HEK293T (cell line): ENCODE measurements at regions not wholly inside any gene's neighbourhood (a gene's known extent, or its start where the extent isn't known, plus 50 kb on each side); places are given as distances from the start of the nearest gene placed in this dataset.

Source experiments
- ARNT ChIP-seq: fragments of 450-650 bp; IDR thresholded peaks from 2 replicates; pipeline ENCODE4 v1.6.1; 2017; ENCODE audit warnings: mild to moderate bottlenecking
- BHLHE40 ChIP-seq: fragments of 450-650 bp; IDR thresholded peaks from 2 replicates; pipeline ENCODE4 v1.6.1; 2016; ENCODE audit warnings: mild to moderate bottlenecking, moderate library complexity, borderline replicate concordance
- ELF4 ChIP-seq: fragments of 450-650 bp; IDR thresholded peaks from 2 replicates; pipeline ENCODE4 v1.6.1; 2017; ENCODE audit warnings: antibody characterized with exemption
- FOXA1 ChIP-seq: fragments of 450-650 bp; IDR thresholded peaks from 2 replicates; pipeline ENCODE4 v1.6.1; 2016; ENCODE audit warnings: mild to moderate bottlenecking
- FOXK2 ChIP-seq: fragments of 450-650 bp; IDR thresholded peaks from 2 replicates; pipeline ENCODE4 v1.6.1; 2016; ENCODE audit warnings: mild to moderate bottlenecking
- FOXM1 ChIP-seq: fragments of 450-650 bp; IDR thresholded peaks from 2 replicates; pipeline ENCODE4 v1.6.1; 2017; ENCODE audit warnings: mild to moderate bottlenecking, borderline replicate concordance
- NFRKB ChIP-seq: fragments of 450-650 bp; IDR thresholded peaks from 2 replicates; pipeline ENCODE4 v1.6.1; 2016; ENCODE audit warnings: mild to moderate bottlenecking, moderate library complexity
- SP1 ChIP-seq: fragments of 450-650 bp; IDR thresholded peaks from 2 replicates; pipeline ENCODE4 v1.6.1; 2017
- SUZ12 ChIP-seq: fragments of 450-650 bp; IDR thresholded peaks from 2 replicates; pipeline ENCODE4 v1.6.1; 2016; ENCODE audit warnings: mild to moderate bottlenecking
- TARDBP ChIP-seq: fragments of 450-650 bp; IDR thresholded peaks from 2 replicates; pipeline ENCODE4 v1.6.1; 2016

DNA sequence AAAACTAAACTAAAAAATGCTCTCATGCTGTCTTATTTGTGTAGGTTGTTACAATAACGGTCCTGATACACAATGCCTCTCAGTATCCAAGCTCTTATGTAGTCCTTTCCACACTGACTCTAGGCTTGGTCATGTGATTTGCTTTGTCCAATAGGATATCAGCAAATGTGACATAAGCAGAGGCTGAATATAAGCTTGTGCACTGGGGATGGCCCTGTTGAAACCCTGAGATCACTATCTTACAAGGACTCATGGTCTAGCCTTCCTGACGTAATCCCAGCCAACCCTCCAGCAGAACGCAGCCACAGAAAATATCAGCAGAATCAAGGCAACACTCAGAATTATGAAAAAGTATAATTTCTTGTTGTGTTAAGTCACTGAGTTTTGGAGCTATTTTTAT, 145.1 kb upstream of the CCN2 start:
- TF ChIP-seq FOXK2 = no peak
- no peak for TF ChIP-seq BHLHE40
- TF ChIP-seq TARDBP = no peak
- TF ChIP-seq SUZ12 = no peak
- TF ChIP-seq ELF4 = no peak
- no peak for TF ChIP-seq ARNT
- TF ChIP-seq FOXA1 = no peak
- no peak for TF ChIP-seq SP1
- no peak for TF ChIP-seq NFRKB
- no peak for TF ChIP-seq FOXM1
